PC-9 (cell line): ENCODE measurements at regions not wholly inside any gene's neighbourhood (a gene's known extent, or its start where the extent isn't known, plus 50 kb on each side); places are given as distances from the start of the nearest gene placed in this dataset.

ENCODE experiments used
- CTCF ChIP-seq: fragments of 200-600 bp; sonication (generic); conservative IDR thresholded peaks from 2 replicates; pipeline ENCODE4 v1.6.1; 2017; ENCODE audit warnings: mixed run types, antibody characterized with exemption, mild to moderate bottlenecking, moderate library complexity
- EZH2 ChIP-seq: fragments of 200-600 bp; sonication (generic); IDR thresholded peaks from 2 replicates; pipeline ENCODE4 v1.8.0; 2017; ENCODE audit warnings: antibody characterized with exemption, low read depth

GRCh38 chr6:81634155-81634880 is 118.2 kb downstream of the TENT5A start:
- TF ChIP-seq EZH2 (no peak), CTCF (no peak)
